ENCODE measurements at regions not wholly inside any gene's neighbourhood (a gene's known extent, or its start where the extent isn't known, plus 50 kb on each side); places are given as distances from the start of the nearest gene placed in this dataset.

DNA sequence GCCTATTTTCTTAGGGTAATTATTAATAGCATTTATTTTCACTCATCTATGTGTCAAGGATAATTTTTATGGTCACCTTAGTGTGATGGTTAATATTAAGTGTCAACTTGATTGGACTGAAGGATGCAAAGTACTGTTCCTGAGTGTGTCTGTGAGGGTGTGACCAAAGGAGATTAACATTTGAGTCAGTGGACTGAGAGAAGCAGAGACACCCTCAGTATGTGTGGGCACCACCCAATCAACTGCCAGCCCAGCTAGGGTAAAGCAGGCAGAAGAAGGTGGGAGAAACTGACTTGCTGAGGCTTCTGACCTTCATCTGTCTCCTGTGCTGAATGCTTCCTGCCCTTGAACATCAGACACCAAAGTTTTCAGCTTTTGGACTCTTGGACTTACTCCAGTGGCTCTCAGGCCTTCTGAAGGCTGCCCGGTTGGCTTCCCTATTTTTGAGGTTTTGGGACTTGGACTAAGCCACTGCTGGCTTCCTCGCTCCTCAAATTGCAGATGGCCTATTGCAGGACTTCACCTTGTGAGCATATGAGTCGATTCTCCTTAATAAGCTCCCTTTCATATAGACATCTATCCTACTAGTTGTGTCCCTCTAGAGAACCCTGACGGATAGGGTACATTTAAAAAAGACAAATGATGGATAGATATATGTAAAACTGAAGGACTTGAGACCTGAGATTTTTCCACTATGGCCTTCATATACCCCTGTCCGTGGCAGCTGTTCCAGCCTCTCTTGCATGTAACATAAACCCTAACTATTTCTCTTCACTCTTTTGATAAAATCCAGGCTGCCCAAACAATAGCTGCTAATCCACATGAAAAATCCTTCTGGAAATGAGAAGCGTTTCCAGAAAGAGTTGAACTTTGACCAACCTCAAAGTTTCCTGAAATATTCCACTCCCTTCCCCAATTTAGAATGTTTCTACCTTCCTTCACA, 62.1 kb upstream of the RGS17 start:
- TF ChIP-seq, protein P1, sequence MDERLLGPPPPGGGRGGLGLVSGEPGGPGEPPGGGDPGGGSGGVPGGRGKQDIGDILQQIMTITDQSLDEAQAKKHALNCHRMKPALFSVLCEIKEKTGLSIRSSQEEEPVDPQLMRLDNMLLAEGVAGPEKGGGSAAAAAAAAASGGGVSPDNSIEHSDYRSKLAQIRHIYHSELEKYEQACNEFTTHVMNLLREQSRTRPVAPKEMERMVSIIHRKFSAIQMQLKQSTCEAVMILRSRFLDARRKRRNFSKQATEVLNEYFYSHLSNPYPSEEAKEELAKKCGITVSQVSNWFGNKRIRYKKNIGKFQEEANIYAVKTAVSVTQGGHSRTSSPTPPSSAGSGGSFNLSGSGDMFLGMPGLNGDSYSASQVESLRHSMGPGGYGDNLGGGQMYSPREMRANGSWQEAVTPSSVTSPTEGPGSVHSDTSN (CRISPR knock-in tag; IDR thresholded peaks at IDR 0.05; ENCODE audit: low read depth): no peak
- TF ChIP-seq, protein P1 (tag; conservative IDR thresholded peaks at IDR 0.05; ENCODE audit: low read depth): no peak
- TF ChIP-seq EGR1 (conservative IDR thresholded peaks at IDR 0.05) (no peak), SMC3 (conservative IDR thresholded peaks at IDR 0.05; ENCODE audit: insufficient read depth, low read depth, low read length) (no peak), RAD21 (CRISPR knock-in tag; conservative IDR thresholded peaks at IDR 0.05 in 1 of 2, IDR thresholded peaks at IDR 0.05 in 1 of 2) (no peak), NFRKB (IDR thresholded peaks at IDR 0.05; ENCODE audit: low read depth) (no peak), NFATC3 (IDR thresholded peaks at IDR 0.05) (no peak)
